Mammary epithelial cell (primary cell): ENCODE measurements at regions not wholly inside any gene's neighbourhood (a gene's known extent, or its start where the extent isn't known, plus 50 kb on each side); places are given as distances from the start of the nearest gene placed in this dataset.

Source experiments
- EZH2 ChIP-seq: IDR thresholded peaks from 2 replicates; pipeline ENCODE4 v1.6.1; 2012; ENCODE audit warnings: low read length, inconsistent platforms, borderline replicate concordance
- TF ChIP-seq, protein P1 (sequence below), 2 donors: IDR thresholded peaks in 1 of 2; conservative IDR thresholded peaks in 1 of 2; 2 replicates each; pipeline ENCODE4 v1.5.1; 2011 to 2012; ENCODE audit warnings: inconsistent platforms in 2 of 2, low read length in 2 of 2, mild to moderate bottlenecking in 2 of 2, control low read depth in 1 of 2, low read depth in 1 of 2; ENCODE audit not compliant: insufficient read depth in 1 of 2; ENCODE audit errors: extremely low read depth in 1 of 2

DNA sequence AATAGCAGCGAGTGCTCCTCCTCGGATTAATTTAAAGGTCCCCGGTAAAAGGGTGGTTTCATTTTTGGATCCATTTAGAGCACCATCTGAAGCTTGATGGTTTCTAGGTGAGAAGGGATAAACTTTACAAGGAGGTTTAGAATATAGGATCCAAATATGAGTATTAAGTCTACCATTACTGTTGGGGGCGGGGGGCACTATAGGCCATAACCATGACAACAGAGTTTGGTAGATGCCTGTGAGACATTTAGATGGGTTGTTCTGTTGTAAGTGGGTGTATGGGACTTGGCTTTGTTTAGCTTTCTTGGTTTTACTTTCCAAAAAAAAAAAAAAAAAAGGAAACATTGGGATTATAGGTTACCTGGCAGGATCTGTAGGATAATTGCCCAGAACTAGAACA, 92.7 kb downstream of the TENT5D start:
- TF ChIP-seq, protein P1, sequence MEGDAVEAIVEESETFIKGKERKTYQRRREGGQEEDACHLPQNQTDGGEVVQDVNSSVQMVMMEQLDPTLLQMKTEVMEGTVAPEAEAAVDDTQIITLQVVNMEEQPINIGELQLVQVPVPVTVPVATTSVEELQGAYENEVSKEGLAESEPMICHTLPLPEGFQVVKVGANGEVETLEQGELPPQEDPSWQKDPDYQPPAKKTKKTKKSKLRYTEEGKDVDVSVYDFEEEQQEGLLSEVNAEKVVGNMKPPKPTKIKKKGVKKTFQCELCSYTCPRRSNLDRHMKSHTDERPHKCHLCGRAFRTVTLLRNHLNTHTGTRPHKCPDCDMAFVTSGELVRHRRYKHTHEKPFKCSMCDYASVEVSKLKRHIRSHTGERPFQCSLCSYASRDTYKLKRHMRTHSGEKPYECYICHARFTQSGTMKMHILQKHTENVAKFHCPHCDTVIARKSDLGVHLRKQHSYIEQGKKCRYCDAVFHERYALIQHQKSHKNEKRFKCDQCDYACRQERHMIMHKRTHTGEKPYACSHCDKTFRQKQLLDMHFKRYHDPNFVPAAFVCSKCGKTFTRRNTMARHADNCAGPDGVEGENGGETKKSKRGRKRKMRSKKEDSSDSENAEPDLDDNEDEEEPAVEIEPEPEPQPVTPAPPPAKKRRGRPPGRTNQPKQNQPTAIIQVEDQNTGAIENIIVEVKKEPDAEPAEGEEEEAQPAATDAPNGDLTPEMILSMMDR (conservative IDR thresholded peaks at IDR 0.05 in 1 of 2, IDR thresholded peaks at IDR 0.05 in 1 of 2; ENCODE audit: extremely low read depth in 1 of 2, insufficient read depth in 1 of 2, low read depth in 1 of 2, low read length in 2 of 2): no peak
- no peak for TF ChIP-seq EZH2
